ENCODE measurements at regions not wholly inside any gene's neighbourhood (a gene's known extent, or its start where the extent isn't known, plus 50 kb on each side); places are given as distances from the start of the nearest gene placed in this dataset.

DNA sequence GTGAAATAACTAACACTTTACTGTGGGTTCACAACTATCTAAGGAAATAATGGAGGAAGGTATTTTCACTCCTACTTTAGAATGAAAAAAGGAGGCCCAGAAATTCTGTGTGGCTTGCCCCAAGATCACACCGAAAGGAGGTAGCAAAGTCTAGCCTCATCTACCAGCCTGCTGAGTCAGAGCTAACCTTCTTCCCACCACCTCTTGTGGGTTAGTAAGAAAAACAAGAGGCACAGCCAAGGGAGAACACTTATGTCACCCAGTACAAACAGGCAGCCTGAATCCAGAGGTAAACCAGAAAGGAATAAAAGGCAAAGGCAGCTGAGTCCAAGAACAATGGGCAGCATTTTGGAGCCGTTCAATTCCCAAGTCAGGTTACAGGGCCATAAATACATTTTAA is 91.9 kb upstream of the RASEF start:
- Histone ChIP-seq H3K4me3 (ENCODE audit: low read depth in 2 of 2, low read length in 1 of 2) (no peak overlapping the region), H2AFZ (ENCODE audit: low read depth) (no peak overlapping the region), H3K27me3 (ENCODE audit: insufficient read depth) (no peaks in the 10 kb centered on the region), H3K9me3 (no peaks in the 10 kb centered on the region), H4K20me1 (ENCODE audit: insufficient read depth) (no peaks in the 10 kb centered on the region), H3K27ac (ENCODE audit: low read depth in 2 of 2, low read length in 1 of 2) (no peak overlapping the region), H3K79me2 (ENCODE audit: insufficient read depth) (no peaks in the 10 kb centered on the region), H3K4me1 (ENCODE audit: control insufficient read depth in 1 of 2, insufficient read depth in 2 of 2, low read depth in 1 of 2, low read length in 1 of 2) (no peaks in the 10 kb centered on the region), H3K36me3 (replicated peaks in 1 of 2; ENCODE audit: control insufficient read depth in 1 of 2, insufficient read depth in 2 of 2, low read length in 1 of 2) (no peaks in the 10 kb centered on the region), H3K9ac (no peak overlapping the region), H3K9me2 (no peaks in the 10 kb centered on the region; the same call in 1 of the 2 replicates), H3K4me2 (no peak overlapping the region), H3F3A (replicated peaks; ENCODE audit: insufficient read depth) (no peaks in the 10 kb centered on the region)
- 61% methylated on average over 2 of the region's 2 CpGs for WGBS (ENCODE audit: low lambda C conversion rate)
- TF ChIP-seq CHD2 (IDR thresholded peaks at IDR 0.05; ENCODE audit: low read length, partially characterized antibody) (no peak), TAF1 (IDR thresholded peaks at IDR 0.05; ENCODE audit: borderline replicate concordance, low read depth, low read length) (no peak), NFIC (IDR thresholded peaks at IDR 0.05; ENCODE audit: borderline replicate concordance) (no peak), MEF2A (IDR thresholded peaks at IDR 0.05; ENCODE audit: borderline replicate concordance, low read depth) (no peak), RFX5 (IDR thresholded peaks at IDR 0.05; ENCODE audit: low read length) (no peak), MXI1 (IDR thresholded peaks at IDR 0.05; ENCODE audit: low read depth, low read length) (no peak), SIN3A (IDR thresholded peaks at IDR 0.05; ENCODE audit: borderline replicate concordance, low read depth, low read length) (no peak), POLR2AphosphoS5 (IDR thresholded peaks at IDR 0.05; ENCODE audit: low read depth, low read length) (no peak), FOSL2 (IDR thresholded peaks at IDR 0.05; ENCODE audit: borderline replicate concordance, low read depth) (no peak), RXRA (IDR thresholded peaks at IDR 0.05; ENCODE audit: borderline replicate concordance, low read depth) (no peak), GABPA (IDR thresholded peaks at IDR 0.05; ENCODE audit: low read depth) (no peak), JUND (IDR thresholded peaks at IDR 0.05) (no peak), EP300 (IDR thresholded peaks at IDR 0.05; ENCODE audit: borderline replicate concordance in 1 of 2, low read depth in 1 of 2, low read length in 1 of 2) (no peak), FOXM1 (IDR thresholded peaks at IDR 0.05; ENCODE audit: low read depth) (no peak), YY1 (IDR thresholded peaks at IDR 0.05; ENCODE audit: low read depth) (no peak), SMC3 (IDR thresholded peaks at IDR 0.05; ENCODE audit: low read depth, low read length) (no peak)
- TF ChIP-seq, protein P1, sequence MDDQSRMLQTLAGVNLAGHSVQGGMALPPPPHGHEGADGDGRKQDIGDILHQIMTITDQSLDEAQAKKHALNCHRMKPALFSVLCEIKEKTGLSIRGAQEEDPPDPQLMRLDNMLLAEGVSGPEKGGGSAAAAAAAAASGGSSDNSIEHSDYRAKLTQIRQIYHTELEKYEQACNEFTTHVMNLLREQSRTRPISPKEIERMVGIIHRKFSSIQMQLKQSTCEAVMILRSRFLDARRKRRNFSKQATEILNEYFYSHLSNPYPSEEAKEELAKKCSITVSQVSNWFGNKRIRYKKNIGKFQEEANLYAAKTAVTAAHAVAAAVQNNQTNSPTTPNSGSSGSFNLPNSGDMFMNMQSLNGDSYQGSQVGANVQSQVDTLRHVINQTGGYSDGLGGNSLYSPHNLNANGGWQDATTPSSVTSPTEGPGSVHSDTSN (IDR thresholded peaks at IDR 0.05): no peak
- TF ChIP-seq, protein P2, sequence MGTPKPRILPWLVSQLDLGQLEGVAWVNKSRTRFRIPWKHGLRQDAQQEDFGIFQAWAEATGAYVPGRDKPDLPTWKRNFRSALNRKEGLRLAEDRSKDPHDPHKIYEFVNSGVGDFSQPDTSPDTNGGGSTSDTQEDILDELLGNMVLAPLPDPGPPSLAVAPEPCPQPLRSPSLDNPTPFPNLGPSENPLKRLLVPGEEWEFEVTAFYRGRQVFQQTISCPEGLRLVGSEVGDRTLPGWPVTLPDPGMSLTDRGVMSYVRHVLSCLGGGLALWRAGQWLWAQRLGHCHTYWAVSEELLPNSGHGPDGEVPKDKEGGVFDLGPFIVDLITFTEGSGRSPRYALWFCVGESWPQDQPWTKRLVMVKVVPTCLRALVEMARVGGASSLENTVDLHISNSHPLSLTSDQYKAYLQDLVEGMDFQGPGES (IDR thresholded peaks at IDR 0.05; ENCODE audit: low read depth, low read length): no peak
- TF ChIP-seq, protein P3, sequence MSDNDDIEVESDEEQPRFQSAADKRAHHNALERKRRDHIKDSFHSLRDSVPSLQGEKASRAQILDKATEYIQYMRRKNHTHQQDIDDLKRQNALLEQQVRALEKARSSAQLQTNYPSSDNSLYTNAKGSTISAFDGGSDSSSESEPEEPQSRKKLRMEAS (IDR thresholded peaks at IDR 0.05; ENCODE audit: low read depth): no peak
- no peak for DNase-seq
- POLR2A ChIA-PET: no interaction called here
- CTCF ChIA-PET: no interaction called here

Data from SK-N-SH (cell line).